MCF 10A (cell line): ENCODE measurements at regions not wholly inside any gene's neighbourhood (a gene's known extent, or its start where the extent isn't known, plus 50 kb on each side); places are given as distances from the start of the nearest gene placed in this dataset.

Experiments
- BruUV-seq: library from RNA; stranded (reverse); fragments of 400-500 nt; replicated peaks from 2 replicates; lab custom pipeline; 2021; lab: Mats Ljungman, UMichigan
- CTCF ChIA-PET: fragments of 300-600 bp; sonication (Branson Sonifier 250); formaldehyde crosslinking; extraction: SDS; loops from one replicate; lab custom pipeline; 2021; ENCODE audit warnings: antibody characterized with exemption, inconsistent platforms; lab: Yijun Ruan, JAX
- POLR2A ChIA-PET: fragments of 300-600, 350-650 bp; sonication (Branson Sonifier 250); formaldehyde crosslinking; extraction: SDS; loops from one replicate; lab custom pipeline; 2020; ENCODE audit warnings: antibody characterized with exemption, inconsistent platforms; lab: Yijun Ruan, JAX
- DNase-seq: peaks from one replicate; pipeline ENCODE4 v3.0.0-alpha.2; 2018; ENCODE audit not compliant: unreplicated experiment
- H3K27ac Mint-ChIP-seq: one replicate; pipeline ENCODE4 v1.8.0; 2022; ENCODE audit warnings: mild to moderate bottlenecking, low read depth, mixed read lengths; ENCODE audit not compliant: unreplicated experiment
- H3K27me3 Mint-ChIP-seq: one replicate; pipeline ENCODE4 v1.8.0; 2022; ENCODE audit warnings: mixed read lengths; ENCODE audit not compliant: insufficient read depth, unreplicated experiment
- H3K36me3 Mint-ChIP-seq: one replicate; pipeline ENCODE4 v1.8.0; 2022; ENCODE audit warnings: mild to moderate bottlenecking, moderate library complexity, mixed read lengths; ENCODE audit not compliant: insufficient read depth, unreplicated experiment
- H3K4me1 Mint-ChIP-seq: one replicate; pipeline ENCODE4 v1.8.0; 2022; ENCODE audit warnings: mixed read lengths; ENCODE audit not compliant: insufficient read depth, unreplicated experiment
- H3K4me3 Mint-ChIP-seq: one replicate; pipeline ENCODE4 v1.8.0; 2022; ENCODE audit warnings: mild to moderate bottlenecking, moderate library complexity, mixed read lengths; ENCODE audit not compliant: unreplicated experiment
- H3K9me3 Mint-ChIP-seq: one replicate; pipeline ENCODE4 v1.8.0; 2022; ENCODE audit warnings: mixed read lengths; ENCODE audit not compliant: unreplicated experiment
- CTCF ChIP-seq: fragments of 200-600 bp; IDR thresholded peaks from one replicate; pipeline ENCODE4 v1.8.0; 2022; ENCODE audit warnings: antibody characterized with exemption, mild to moderate bottlenecking; ENCODE audit not compliant: unreplicated experiment
- intact Hi-C: fragments of 100-400 bp; cut with micrococcal nuclease; formaldehyde crosslinking; loops from 2 replicates; pipeline ENCODE4 v1.14.1; 2022

- no peak for DNase-seq
- H3K9me3 Mint-ChIP-seq = peaks cover 7% of the 10 kb centered on the region
- CTCF ChIA-PET = no interaction called here
- intact Hi-C loops = no loop called here
- H3K27ac Mint-ChIP-seq = no peak overlapping the region
- H3K4me1 Mint-ChIP-seq = no peaks in the 10 kb centered on the region
- H3K27me3 Mint-ChIP-seq = no peaks in the 10 kb centered on the region
- H3K4me3 Mint-ChIP-seq = no peak overlapping the region
- no TSS peak for BruUV-seq
- POLR2A ChIA-PET = no interaction called here
- TF ChIP-seq CTCF = no peak
- no peaks in the 10 kb centered on the region for H3K36me3 Mint-ChIP-seq
Measured at GRCh38 chr3:1677576-1678156, 421.0 kb upstream of the CNTN4 start.

GRCh38 chr3:1692428-1692827 is 406.2 kb upstream of the CNTN4 start:
- no peak for DNase-seq
- H3K9me3 Mint-ChIP-seq = peaks cover 7% of the 10 kb centered on the region
- BruUV-seq = no TSS peak
- TF ChIP-seq CTCF = no peak
- H3K27ac Mint-ChIP-seq = no peak overlapping the region
- no peaks in the 10 kb centered on the region for H3K36me3 Mint-ChIP-seq
- intact Hi-C loops = no loop called here
- CTCF ChIA-PET = no interaction called here
- POLR2A ChIA-PET = interaction anchor here (0.6 kb wide), 2 partner anchors 100 to 310 kb away, joined by 3 read pairs; no protein-coding TSS in a partner anchor
- peaks cover 9% of the 10 kb centered on the region for H3K4me1 Mint-ChIP-seq
- H3K27me3 Mint-ChIP-seq = no peaks in the 10 kb centered on the region
- no peak overlapping the region for H3K4me3 Mint-ChIP-seq

- no peaks in the 10 kb centered on the region for H3K36me3 Mint-ChIP-seq
- no peak overlapping the region for H3K4me3 Mint-ChIP-seq
- no peak for TF ChIP-seq CTCF
- intact Hi-C loops = no loop called here
- no TSS peak for BruUV-seq
- H3K9me3 Mint-ChIP-seq = peaks cover 7% of the 10 kb centered on the region
- ChIA-PET CTCF (interaction anchor here (0.6 to 0.7 kb wide), 2 partner anchors 98 to 1397 kb away, joined by 3 read pairs; no protein-coding TSS in a partner anchor), POLR2A (no interaction called here)
- DNase-seq = no peak
- H3K27ac Mint-ChIP-seq = no peak overlapping the region
- no peaks in the 10 kb centered on the region for H3K27me3 Mint-ChIP-seq
- H3K4me1 Mint-ChIP-seq = peaks cover 9% of the 10 kb centered on the region
Measured at GRCh38 chr3:1693145-1693544, 405.5 kb upstream of the CNTN4 start.

GRCh38 chr3:1696669-1697275 is 401.9 kb upstream of the CNTN4 start:
- ChIA-PET CTCF (no interaction called here), POLR2A (no interaction called here)
- intact Hi-C loops = no loop called here
- Mint-ChIP-seq H3K9me3 (peaks cover 7% of the 10 kb centered on the region), H3K36me3 (no peaks in the 10 kb centered on the region), H3K4me1 (peaks cover 9% of the 10 kb centered on the region), H3K27ac (no peak overlapping the region), H3K27me3 (no peaks in the 10 kb centered on the region), H3K4me3 (no peak overlapping the region)
- no peak for TF ChIP-seq CTCF
- DNase-seq = no peak
- BruUV-seq = no TSS peak
